Muscle of leg (tissue), 3 donors: ENCODE measurements at regions not wholly inside any gene's neighbourhood (a gene's known extent, or its start where the extent isn't known, plus 50 kb on each side); places are given as distances from the start of the nearest gene placed in this dataset.
"Not testable (repeated sequence)": the region's sequence is repeated elsewhere in the genome, so short reads cannot be mapped to it uniquely, and the experiment has no call there.

Source experiments
- DNase-seq: peaks from one replicate; pipeline ENCODE4 v3.0.0; 2013
- H3K27ac ChIP-seq: one replicate; pipeline ENCODE4 v1.5.1; 2013; ENCODE audit warnings: mild to moderate bottlenecking, low read length, control low read depth
- H3K27me3 ChIP-seq: one replicate; pipeline ENCODE4 v1.6.1; 2013; ENCODE audit warnings: low read length; ENCODE audit not compliant: control insufficient read depth, insufficient read depth
- H3K36me3 ChIP-seq: one replicate; pipeline ENCODE4 v1.6.1; 2013; ENCODE audit warnings: low read length; ENCODE audit not compliant: control insufficient read depth, insufficient read depth
- H3K4me1 ChIP-seq: one replicate; pipeline ENCODE4 v1.6.1; 2013; ENCODE audit warnings: low read length; ENCODE audit not compliant: control insufficient read depth, insufficient read depth
- H3K4me3 ChIP-seq: one replicate; pipeline ENCODE4 v1.5.1; 2013; ENCODE audit warnings: low read length, control low read depth
- H3K9me3 ChIP-seq: replicated peaks from 2 replicates; pipeline ENCODE4 v1.6.1; 2013; ENCODE audit warnings: low read depth, low read length; ENCODE audit not compliant: control insufficient read depth
- WGBS: methylation state at CpG from one replicate; pipeline ENCODE4 v1.1.5; 2013; ENCODE audit warnings: missing lambda C conversion rate; ENCODE audit not compliant: insufficient coverage; 5-methylcytosine and 5-hydroxymethylcytosine counted together

DNA sequence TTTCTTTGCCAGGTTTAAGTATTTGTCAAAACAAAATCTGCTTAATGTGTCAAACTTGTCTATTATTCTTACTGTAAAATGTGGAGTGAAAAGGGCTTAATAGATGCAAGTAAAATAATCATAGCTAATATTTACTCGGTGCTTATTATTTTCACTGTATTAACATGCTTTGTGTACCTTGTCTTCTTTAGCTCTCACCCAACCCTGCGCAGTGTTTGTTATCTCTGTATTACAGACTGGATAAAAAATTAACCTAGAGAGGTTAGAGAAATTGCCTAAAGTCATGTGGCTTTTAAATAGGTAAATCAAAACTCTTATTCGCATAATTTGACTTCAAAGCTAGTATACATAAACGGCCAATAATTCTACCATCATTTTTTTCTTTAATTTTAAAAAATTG, 1864.8 kb downstream of the MAT2B start:
- WGBS, result no CpG with 5 or more reads among the region's 4 CpGs
- Histone ChIP-seq H3K36me3 (no peaks in the 10 kb centered on the region), H3K9me3 (no peaks in the 10 kb centered on the region)

DNA sequence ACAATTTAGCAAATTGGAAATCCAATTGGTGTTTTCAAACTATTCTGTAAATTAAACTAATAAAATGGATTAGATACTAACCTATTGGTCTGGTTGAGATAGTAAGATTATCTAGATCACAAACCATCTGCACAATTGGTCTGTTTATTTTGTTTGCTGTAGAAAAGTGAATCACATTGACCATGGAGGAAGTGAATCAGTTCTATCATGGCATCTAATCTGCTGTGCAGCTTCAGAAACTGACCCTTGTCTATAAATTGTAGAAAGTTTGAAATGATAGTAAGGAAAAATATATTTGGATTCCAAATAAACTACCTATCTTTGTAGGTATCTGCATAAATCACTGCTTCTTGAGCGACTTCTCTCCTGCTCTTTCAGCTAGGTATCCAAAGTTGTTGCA, 1865.4 kb downstream of the MAT2B start:
- no peaks in the 10 kb centered on the region for H3K4me1 ChIP-seq
- no CpG with 5 or more reads among the region's 1 CpG for WGBS
- H3K9me3 ChIP-seq, result no peaks in the 10 kb centered on the region
- H3K4me3 ChIP-seq, result no peak overlapping the region
- no peaks in the 10 kb centered on the region for H3K27me3 ChIP-seq
- H3K27ac ChIP-seq, result no peak overlapping the region
- H3K36me3 ChIP-seq, result no peaks in the 10 kb centered on the region
- no peak for DNase-seq

More for the DNA sequence above, 1864.8 kb downstream of the MAT2B start:
- Histone ChIP-seq H3K27me3 (no peaks in the 10 kb centered on the region), H3K27ac (no peak overlapping the region), H3K4me3 (no peak overlapping the region), H3K4me1 (no peaks in the 10 kb centered on the region)
- DNase-seq, result no peak

DNA sequence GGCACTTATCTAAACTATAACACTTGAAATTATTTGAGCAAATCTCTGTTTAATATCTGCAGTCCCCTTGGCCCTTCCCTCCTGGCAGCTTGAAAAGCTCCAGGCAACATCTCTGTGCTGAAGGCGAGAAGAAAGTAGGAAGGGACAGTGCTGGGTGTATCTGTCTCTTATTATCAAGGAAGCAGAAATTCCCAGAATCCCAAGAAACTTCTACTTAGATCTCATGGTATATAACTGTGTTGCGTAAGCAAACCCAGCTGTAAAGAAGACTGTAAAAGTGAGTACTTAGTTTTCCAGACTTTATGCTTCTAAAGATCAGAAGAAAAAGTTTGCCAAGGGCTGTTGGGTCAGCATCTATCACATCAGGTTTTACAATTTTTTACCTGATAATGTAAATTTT, 1869.8 kb downstream of the MAT2B start:
- WGBS, result no CpG with 5 or more reads among the region's 2 CpGs
- H3K4me1 ChIP-seq, result no peaks in the 10 kb centered on the region
- H3K4me3 ChIP-seq, result no peak overlapping the region
- DNase-seq, result no peak
- no peaks in the 10 kb centered on the region for H3K27me3 ChIP-seq
- no peaks in the 10 kb centered on the region for H3K9me3 ChIP-seq
- no peaks in the 10 kb centered on the region for H3K36me3 ChIP-seq
- H3K27ac ChIP-seq, result no peak overlapping the region

DNA sequence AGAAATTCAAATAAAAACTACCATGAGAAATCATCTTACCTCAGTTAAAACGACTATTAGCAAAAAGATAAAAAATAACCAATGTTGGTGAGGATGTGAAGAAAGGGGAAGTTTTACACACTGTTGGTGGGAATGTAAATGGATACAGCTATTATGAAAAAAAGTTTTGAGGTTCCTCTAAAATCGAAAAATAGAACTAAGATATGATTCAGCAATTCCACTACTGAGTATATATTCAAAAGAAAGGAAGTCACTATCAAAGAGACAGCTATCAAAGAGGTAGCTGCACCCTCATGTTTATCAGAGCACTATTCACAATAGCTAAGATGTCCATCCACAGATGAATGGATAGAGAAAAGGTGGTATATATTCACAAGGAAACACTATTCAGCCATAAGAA, 1888.4 kb downstream of the MAT2B start:
- no peak for DNase-seq
- Histone ChIP-seq H3K9me3 (no peaks in the 10 kb centered on the region), H3K27me3 (no peaks in the 10 kb centered on the region), H3K4me1 (no peaks in the 10 kb centered on the region), H3K4me3 (no peak overlapping the region), H3K27ac (no peak overlapping the region), H3K36me3 (no peaks in the 10 kb centered on the region)
- no CpG with 5 or more reads among the region's 2 CpGs for WGBS

DNA sequence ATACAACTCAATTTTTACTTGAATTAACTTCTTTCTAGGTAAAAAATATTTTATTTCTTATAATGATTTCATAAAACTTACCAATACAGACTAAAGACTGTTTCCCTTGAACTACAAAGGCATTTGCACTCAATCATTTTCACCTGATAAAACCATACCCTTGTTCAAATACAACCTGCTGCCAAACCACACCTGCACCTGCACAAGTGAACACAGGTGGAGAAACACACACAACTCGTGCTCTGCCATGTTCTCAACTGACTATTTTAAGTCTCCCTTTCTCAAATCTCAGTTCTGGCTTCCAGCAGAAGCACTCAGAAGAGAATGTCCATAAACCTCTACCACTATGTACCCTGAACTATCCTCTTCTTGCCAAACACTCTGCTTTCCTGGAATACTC, 1892.1 kb downstream of the MAT2B start:
- no peak overlapping the region for H3K27ac ChIP-seq
- no peaks in the 10 kb centered on the region for H3K9me3 ChIP-seq
- no peak overlapping the region for H3K4me3 ChIP-seq
- H3K4me1 ChIP-seq, result no peaks in the 10 kb centered on the region
- DNase-seq, result no peak
- H3K36me3 ChIP-seq, result no peaks in the 10 kb centered on the region
- no peaks in the 10 kb centered on the region for H3K27me3 ChIP-seq
- WGBS, result 64% methylated on average over 1 of the region's 1 CpG

DNA sequence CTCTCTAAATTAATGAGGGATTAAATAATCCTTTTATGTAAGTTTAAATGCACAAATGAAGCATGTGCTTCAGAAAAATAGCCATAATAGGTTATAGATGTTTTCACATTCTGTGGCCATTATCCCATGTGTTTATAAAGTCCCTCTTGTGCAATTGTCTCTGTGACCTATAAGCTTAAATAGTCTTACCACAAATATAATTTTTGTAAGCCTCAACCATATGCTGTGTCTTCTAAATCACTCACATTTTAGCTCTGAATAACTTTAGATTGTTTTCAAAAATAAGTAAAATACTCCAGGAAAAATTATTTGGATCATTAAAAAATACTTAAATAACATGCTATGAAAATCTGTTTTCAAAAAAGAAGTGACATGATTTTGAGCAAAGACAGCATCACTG, 1894.7 kb downstream of the MAT2B start:
- DNase-seq, result no peak
- H3K4me1 ChIP-seq, result no peaks in the 10 kb centered on the region
- no peak overlapping the region for H3K4me3 ChIP-seq
- H3K27me3 ChIP-seq, result no peaks in the 10 kb centered on the region
- H3K27ac ChIP-seq, result no peak overlapping the region
- no peaks in the 10 kb centered on the region for H3K9me3 ChIP-seq
- no peaks in the 10 kb centered on the region for H3K36me3 ChIP-seq

DNA sequence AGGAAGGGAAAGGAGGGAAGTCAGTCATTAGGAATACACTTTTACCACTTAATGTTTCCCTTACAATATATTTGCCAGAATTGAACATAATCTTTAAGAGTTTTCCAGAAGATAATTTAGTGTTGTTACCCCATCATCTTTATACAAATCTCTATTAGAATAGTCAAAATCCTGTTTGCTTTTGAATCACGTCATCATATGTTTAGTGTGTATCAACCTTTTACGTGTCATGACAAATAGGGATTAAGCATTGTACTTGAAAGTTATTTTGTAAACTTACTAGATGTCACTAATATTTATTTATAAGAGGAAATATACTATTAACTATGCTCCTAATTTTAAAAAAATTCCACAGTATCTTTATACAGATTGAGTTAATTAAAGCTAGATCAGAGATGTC, 1899.5 kb downstream of the MAT2B start:
- Histone ChIP-seq H3K36me3 (no peaks in the 10 kb centered on the region), H3K27me3 (no peaks in the 10 kb centered on the region), H3K9me3 (peaks cover 8% of the 10 kb centered on the region), H3K4me3 (no peak overlapping the region), H3K4me1 (no peaks in the 10 kb centered on the region), H3K27ac (no peak overlapping the region)
- no CpG with 5 or more reads among the region's 2 CpGs for WGBS
- no peak for DNase-seq

DNA sequence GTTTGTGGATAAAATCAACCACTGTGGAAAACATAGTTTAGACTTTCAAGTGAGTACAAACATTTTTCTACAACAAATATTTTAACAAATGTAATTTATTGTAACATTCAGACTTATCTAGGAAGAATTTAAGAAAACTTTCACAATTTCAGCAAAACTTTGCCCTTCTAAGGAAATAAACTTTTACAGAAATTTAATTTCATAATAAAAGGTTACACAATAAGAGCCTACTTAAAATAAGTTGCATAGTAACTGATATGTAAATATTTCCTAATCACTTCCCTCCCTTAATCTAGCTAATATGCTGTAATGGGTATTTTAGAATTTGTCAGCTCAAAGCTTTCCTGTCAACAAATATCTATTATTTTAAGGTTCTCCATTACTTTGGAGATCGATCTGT, 1899.9 kb downstream of the MAT2B start:
- H3K4me3 ChIP-seq, result no peak overlapping the region
- H3K4me1 ChIP-seq, result no peaks in the 10 kb centered on the region
- no CpG with 5 or more reads among the region's 1 CpG for WGBS
- no peaks in the 10 kb centered on the region for H3K27me3 ChIP-seq
- no peak for DNase-seq
- H3K36me3 ChIP-seq, result no peaks in the 10 kb centered on the region
- H3K27ac ChIP-seq, result no peak overlapping the region
- H3K9me3 ChIP-seq, result peaks cover 9% of the 10 kb centered on the region

DNA sequence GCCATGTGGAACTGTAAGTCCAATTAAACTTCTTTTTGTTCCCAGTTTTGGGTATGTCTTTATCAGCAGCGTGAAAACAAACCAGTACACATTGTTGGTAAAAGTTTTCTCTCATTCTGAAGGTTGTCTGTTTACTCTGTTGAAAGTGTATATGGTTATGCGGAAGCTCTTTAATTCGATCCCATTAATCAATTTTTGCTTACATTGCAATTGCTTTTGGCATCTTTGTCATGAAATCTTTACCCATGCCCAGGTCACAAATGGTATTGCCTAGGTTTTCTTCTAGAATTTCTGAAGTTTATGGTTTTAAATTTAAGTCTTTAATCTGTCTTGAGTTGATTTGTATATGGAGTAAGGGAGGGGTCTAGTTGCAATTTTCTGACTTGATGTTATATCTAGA, 1901.9 kb downstream of the MAT2B start:
- Histone ChIP-seq H3K27ac (no peak overlapping the region), H3K36me3 (no peaks in the 10 kb centered on the region), H3K4me3 (no peak overlapping the region), H3K4me1 (no peaks in the 10 kb centered on the region), H3K27me3 (no peaks in the 10 kb centered on the region), H3K9me3 (peaks cover 9% of the 10 kb centered on the region)
- DNase-seq, result no peak
- no CpG with 5 or more reads among the region's 3 CpGs for WGBS

DNA sequence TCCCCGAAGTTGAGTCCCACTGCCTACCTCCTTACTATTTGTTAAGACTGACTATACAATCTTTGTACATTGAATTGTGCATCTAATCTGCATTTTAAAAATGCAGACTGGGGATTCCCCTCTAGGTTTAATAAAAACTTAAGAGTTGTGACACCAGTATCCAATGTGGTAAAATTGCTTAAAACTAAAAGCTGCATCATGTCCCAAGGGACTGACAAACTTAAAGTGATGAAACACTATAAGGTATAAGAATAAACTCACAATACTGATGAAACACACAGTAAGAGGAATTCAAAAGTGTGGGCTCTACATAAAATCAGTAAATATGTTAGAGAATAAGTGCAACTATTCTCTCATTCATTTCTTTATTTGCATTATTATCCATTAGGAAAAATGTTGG, 1905.1 kb downstream of the MAT2B start:
- H3K9me3 ChIP-seq, result peaks cover 9% of the 10 kb centered on the region
- H3K27ac ChIP-seq, result no peak overlapping the region
- DNase-seq, result no peak
- H3K4me3 ChIP-seq, result no peak overlapping the region
- WGBS, result no CpG with 5 or more reads among the region's 1 CpG
- no peaks in the 10 kb centered on the region for H3K4me1 ChIP-seq
- H3K36me3 ChIP-seq, result no peaks in the 10 kb centered on the region
- H3K27me3 ChIP-seq, result no peaks in the 10 kb centered on the region

DNA sequence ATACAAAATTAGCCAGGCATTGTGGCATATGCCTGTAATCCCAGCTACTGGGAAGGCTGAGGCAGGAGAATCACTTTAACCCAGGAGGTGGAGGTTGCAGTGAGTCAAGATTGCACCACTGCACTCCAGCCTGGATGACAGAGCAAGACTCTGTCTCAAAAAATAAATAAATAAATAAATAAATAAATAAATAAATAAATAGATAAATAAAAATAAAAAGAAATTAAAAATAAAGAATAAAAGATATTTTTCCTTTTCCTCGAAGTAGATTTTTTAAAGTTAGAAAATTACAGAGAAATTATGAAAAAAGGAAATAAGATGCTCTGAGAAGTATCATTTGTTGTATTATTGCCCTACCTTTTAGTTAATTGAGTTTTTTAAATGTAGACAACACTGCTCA, 1906.1 kb downstream of the MAT2B start:
- not testable (repeated sequence) for H3K9me3 ChIP-seq, H3K4me3 ChIP-seq, H3K4me1 ChIP-seq, H3K36me3 ChIP-seq, DNase-seq, H3K27ac ChIP-seq, H3K27me3 ChIP-seq
- no CpG with 5 or more reads among the region's 1 CpG for WGBS
